Thoracic aorta (tissue), 2 donors: ENCODE measurements at regions not wholly inside any gene's neighbourhood (a gene's known extent, or its start where the extent isn't known, plus 50 kb on each side); places are given as distances from the start of the nearest gene placed in this dataset.

ENCODE experiments used
- ATAC-seq: fragments of 150-250 bp; one replicate; pipeline ENCODE4 v1.8.0; 2017; ENCODE audit warnings: low read depth; ENCODE audit not compliant: insufficient number of reproducible peaks, low FRiP score
- DNase-seq: peaks from one replicate; pipeline ENCODE4 v3.0.0-alpha.2; 2020; ENCODE audit warnings: low spot score
- H3K27ac ChIP-seq, 2 donors: fragments of 200-600 bp; sonication (generic); 1 replicate in 1 of 2; 2 replicates in 1 of 2; pipeline ENCODE4 v1.5.1; 2016; ENCODE audit warnings: mild to moderate bottlenecking in 2 of 2, moderate library complexity in 2 of 2
- H3K27me3 ChIP-seq: fragments of 200-600 bp; sonication (generic); replicated peaks from 2 replicates; pipeline ENCODE4 v1.6.0; 2016; ENCODE audit warnings: mild to moderate bottlenecking; ENCODE audit not compliant: insufficient read depth
- H3K36me3 ChIP-seq: fragments of 200-600 bp; sonication (generic); one replicate; pipeline ENCODE4 v1.5.1; 2016
- H3K4me1 ChIP-seq, 2 donors: fragments of 200-600 bp; sonication (generic); 1 replicate in 1 of 2; 2 replicates in 1 of 2; pipeline versions ENCODE4 v1.5.1 to v1.6.0; 2016; ENCODE audit warnings: low read depth in 2 of 2, mild to moderate bottlenecking in 1 of 2; ENCODE audit not compliant: control insufficient read depth in 1 of 2
- H3K4me3 ChIP-seq: fragments of 200-600 bp; sonication (generic); 2 replicates; pipeline ENCODE4 v1.5.1; 2016; ENCODE audit warnings: mild to moderate bottlenecking
- H3K9me3 ChIP-seq: fragments of 200-600 bp; sonication (generic); 2 replicates; pipeline ENCODE4 v1.5.1; 2016
- TF ChIP-seq, protein P1 (sequence below): fragments of 200-600 bp; sonication (generic); IDR thresholded peaks from one replicate; pipeline ENCODE4 v1.5.1; 2019; ENCODE audit warnings: antibody characterized with exemption

DNA sequence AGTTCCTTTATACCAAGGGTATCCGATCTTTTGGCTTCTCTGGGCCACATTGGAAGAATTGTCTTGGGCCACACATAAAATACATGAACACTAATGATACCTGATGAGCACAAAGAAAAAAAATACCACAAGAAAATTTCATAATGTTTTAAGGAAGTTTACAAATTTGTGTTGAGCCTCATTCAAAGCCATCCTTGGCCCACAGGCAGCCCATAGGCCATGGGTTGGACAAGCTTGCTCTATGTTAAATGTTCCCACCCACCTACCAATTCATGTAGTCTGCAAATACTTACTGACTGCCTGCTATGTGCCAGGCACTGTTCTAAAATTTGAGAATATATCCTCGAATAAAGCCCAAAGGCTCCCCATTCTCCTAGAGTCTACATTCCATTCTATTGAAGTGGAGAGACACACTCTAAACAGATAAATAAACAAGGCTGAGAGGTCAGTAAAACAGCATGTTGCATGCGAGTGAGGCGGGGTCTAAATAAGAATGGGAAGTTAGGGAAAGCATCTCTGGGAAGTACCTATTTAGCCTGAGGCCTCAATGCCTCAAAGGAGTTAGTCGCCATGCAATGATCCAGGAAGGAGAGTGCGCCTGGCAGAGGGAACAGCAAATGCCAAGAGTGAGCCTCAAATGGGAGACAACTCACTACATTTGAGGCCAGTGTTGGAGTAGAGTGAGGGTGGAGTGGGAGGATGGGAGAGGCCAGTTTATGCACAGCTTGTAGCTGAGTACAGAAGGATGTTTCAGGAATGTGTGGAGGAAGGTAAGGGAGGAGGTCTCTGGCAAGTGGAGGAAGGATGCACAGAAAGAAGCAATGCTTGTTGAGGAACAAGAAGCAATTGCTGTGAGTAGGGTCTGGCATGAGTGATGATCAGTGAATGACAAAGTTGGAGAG lies 52.5 kb upstream of the CLDN10 start:
- TF ChIP-seq, protein P1, sequence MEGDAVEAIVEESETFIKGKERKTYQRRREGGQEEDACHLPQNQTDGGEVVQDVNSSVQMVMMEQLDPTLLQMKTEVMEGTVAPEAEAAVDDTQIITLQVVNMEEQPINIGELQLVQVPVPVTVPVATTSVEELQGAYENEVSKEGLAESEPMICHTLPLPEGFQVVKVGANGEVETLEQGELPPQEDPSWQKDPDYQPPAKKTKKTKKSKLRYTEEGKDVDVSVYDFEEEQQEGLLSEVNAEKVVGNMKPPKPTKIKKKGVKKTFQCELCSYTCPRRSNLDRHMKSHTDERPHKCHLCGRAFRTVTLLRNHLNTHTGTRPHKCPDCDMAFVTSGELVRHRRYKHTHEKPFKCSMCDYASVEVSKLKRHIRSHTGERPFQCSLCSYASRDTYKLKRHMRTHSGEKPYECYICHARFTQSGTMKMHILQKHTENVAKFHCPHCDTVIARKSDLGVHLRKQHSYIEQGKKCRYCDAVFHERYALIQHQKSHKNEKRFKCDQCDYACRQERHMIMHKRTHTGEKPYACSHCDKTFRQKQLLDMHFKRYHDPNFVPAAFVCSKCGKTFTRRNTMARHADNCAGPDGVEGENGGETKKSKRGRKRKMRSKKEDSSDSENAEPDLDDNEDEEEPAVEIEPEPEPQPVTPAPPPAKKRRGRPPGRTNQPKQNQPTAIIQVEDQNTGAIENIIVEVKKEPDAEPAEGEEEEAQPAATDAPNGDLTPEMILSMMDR, result no peak
- no peaks in the 10 kb centered on the region for H3K27me3 ChIP-seq
- no peaks in the 10 kb centered on the region for H3K36me3 ChIP-seq
- DNase-seq (no peak), ATAC-seq (no peak)
- no peaks in the 10 kb centered on the region for H3K9me3 ChIP-seq
- H3K4me1 ChIP-seq, result peaks cover 0 to 13% of the 10 kb centered on the region in 2 donors
- no peak overlapping the region for H3K4me3 ChIP-seq
- no peak overlapping the region for H3K27ac ChIP-seq

DNA sequence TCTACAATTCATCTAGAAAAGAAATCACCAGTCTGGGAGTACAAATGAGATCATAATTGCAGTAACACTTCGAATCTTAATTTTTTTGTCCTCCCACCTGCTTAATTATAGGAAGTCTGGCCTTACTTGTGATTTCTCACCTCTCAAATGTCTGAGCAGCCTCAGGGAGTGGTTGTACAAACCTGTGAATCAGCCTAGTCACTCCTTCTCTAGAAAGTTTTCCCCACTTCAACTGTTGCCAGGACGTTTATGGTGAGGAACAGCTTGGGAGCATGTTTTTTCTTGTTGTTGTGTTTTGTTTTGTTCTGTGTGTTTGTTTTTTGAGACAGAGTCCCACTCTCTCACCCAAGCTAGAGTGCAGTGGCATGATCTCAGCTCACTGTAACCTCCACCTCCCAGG lies 50.3 kb upstream of the CLDN10 start:
- ATAC-seq, result no peak
- no peaks in the 10 kb centered on the region for H3K27me3 ChIP-seq
- TF ChIP-seq, protein P1, result no peak
- no peak overlapping the region for H3K27ac ChIP-seq
- DNase-seq, result no peak
- H3K9me3 ChIP-seq, result no peaks in the 10 kb centered on the region
- peaks cover 0 to 24% of the 10 kb centered on the region in 2 donors for H3K4me1 ChIP-seq
- H3K36me3 ChIP-seq, result no peaks in the 10 kb centered on the region
- no peak overlapping the region for H3K4me3 ChIP-seq
